B cell (primary cell): ENCODE measurements at regions not wholly inside any gene's neighbourhood (a gene's known extent, or its start where the extent isn't known, plus 50 kb on each side); places are given as distances from the start of the nearest gene placed in this dataset.

Source experiments
- ATAC-seq: fragments of 200-7000 bp; cut with Tn5 transposase; one replicate; pipeline ENCODE4 v1.10.0; 2021; ENCODE audit warnings: low read depth, mild to moderate bottlenecking, moderate number of reproducible peaks, moderate library complexity
- CTCF ChIA-PET: fragments of 350-600 bp; sonication (Branson Sonifier 250); formaldehyde crosslinking; loops from one replicate; lab custom pipeline; 2021; ENCODE audit warnings: antibody characterized with exemption, inconsistent platforms; lab: Charles Lee
- POLR2A ChIA-PET: fragments of 350-600 bp; sonication (Branson Sonifier 250); formaldehyde crosslinking; loops from one replicate; lab custom pipeline; 2021; ENCODE audit warnings: antibody characterized with exemption; lab: Charles Lee
- DNase-seq: peaks from one replicate; pipeline ENCODE4 v3.0.0; 2013
- H2AFZ ChIP-seq: 2 replicates; pipeline ENCODE4 v1.6.1; 2012; ENCODE audit warnings: mild to moderate bottlenecking, low read depth, low read length; ENCODE audit not compliant: insufficient read depth, poor library complexity, severe bottlenecking
- H3K27ac ChIP-seq, 2 donors: 1 replicate in 1 of 2; 2 replicates in 1 of 2; pipeline ENCODE4 v1.5.1; 2012 to 2013; ENCODE audit warnings: low read length in 2 of 2, mild to moderate bottlenecking in 2 of 2, moderate library complexity in 1 of 2
- H3K27me3 ChIP-seq, 4 experiments: fragments of 200-600 bp in 1 of 4; sonication (generic) in 1 of 4; replicated peaks in 1 of 4; 1 replicate in 2 of 4; 2 replicates in 2 of 4; pipeline versions ENCODE4 v1.6.1 to v1.7.0; 2013 to 2016; ENCODE audit warnings: low read length in 3 of 4, mild to moderate bottlenecking in 2 of 4, mixed read lengths in 1 of 4, moderate library complexity in 1 of 4; ENCODE audit not compliant: insufficient read depth in 4 of 4, control insufficient read depth in 3 of 4; ENCODE audit errors: control extremely low read depth in 1 of 4
- H3K36me3 ChIP-seq, 2 experiments: replicated peaks in 1 of 2; 1 replicate in 1 of 2; 2 replicates in 1 of 2; pipeline versions ENCODE4 v1.6.1 to v1.7.1; 2013; ENCODE audit warnings: low read length in 1 of 2; ENCODE audit not compliant: insufficient read depth in 2 of 2, control insufficient read depth in 1 of 2; ENCODE audit errors: control extremely low read depth in 1 of 2, extremely low read depth in 1 of 2
- H3K4me1 ChIP-seq, 2 donors: fragments of 200-600 bp in 1 of 2; sonication (generic) in 1 of 2; 1 replicate in 1 of 2; 2 replicates in 1 of 2; pipeline versions ENCODE4 v1.5.1 to v1.6.1; 2013 to 2017; ENCODE audit warnings: low read length in 2 of 2; ENCODE audit not compliant: control insufficient read depth in 2 of 2, insufficient read depth in 2 of 2
- H3K4me2 ChIP-seq: replicated peaks from 2 replicates; pipeline ENCODE3; 2012; ENCODE audit warnings: mild to moderate bottlenecking, low read depth, low read length; ENCODE audit not compliant: poor library complexity, severe bottlenecking
- H3K4me3 ChIP-seq, 5 experiments: fragments of 200-600 bp in 1 of 5; sonication (generic) in 1 of 5; 1 replicate in 3 of 5; 2 replicates in 2 of 5; pipeline versions ENCODE4 v1.5.1 to v1.7.0; 2011 to 2016; ENCODE audit warnings: low read length in 4 of 5, mild to moderate bottlenecking in 4 of 5, low read depth in 2 of 5, control low read depth in 1 of 5, moderate library complexity in 1 of 5; ENCODE audit not compliant: insufficient read depth in 1 of 5; ENCODE audit errors: control extremely low read depth in 1 of 5, extremely low read depth in 1 of 5
- H3K79me2 ChIP-seq: fragments of 200-600 bp; sonication (generic); one replicate; pipeline ENCODE4 v1.6.0; 2016; ENCODE audit warnings: low read length; ENCODE audit not compliant: control insufficient read depth, insufficient read depth
- H3K9ac ChIP-seq: fragments of 200-600 bp; sonication (generic); 2 replicates; pipeline ENCODE4 v1.6.1; 2017; ENCODE audit warnings: mild to moderate bottlenecking, low read length, moderate library complexity
- H3K9me3 ChIP-seq, 3 donors: one replicate each; pipeline versions ENCODE4 v1.6.1 to v1.7.1; 2013; ENCODE audit warnings: low read length in 2 of 3; ENCODE audit not compliant: control insufficient read depth in 2 of 3, insufficient read depth in 1 of 3; ENCODE audit errors: control extremely low read depth in 1 of 3
- H4K20me1 ChIP-seq: 2 replicates; pipeline ENCODE4 v1.6.0; 2012; ENCODE audit warnings: mild to moderate bottlenecking, low read length; ENCODE audit not compliant: insufficient read depth, control insufficient read depth, poor library complexity, severe bottlenecking
- H3K27ac Mint-ChIP-seq: one replicate; pipeline ENCODE4 v1.8.0; 2021; ENCODE audit warnings: mixed read lengths
- H3K27me3 Mint-ChIP-seq: one replicate; pipeline ENCODE4 v1.8.0; 2021; ENCODE audit warnings: mixed read lengths
- H3K4me1 Mint-ChIP-seq: one replicate; pipeline ENCODE4 v1.8.0; 2021; ENCODE audit warnings: mixed read lengths
- H3K4me3 Mint-ChIP-seq: one replicate; pipeline ENCODE4 v1.8.0; 2021; ENCODE audit warnings: mixed read lengths
- H3K9me3 Mint-ChIP-seq: one replicate; pipeline ENCODE4 v1.8.0; 2022; ENCODE audit warnings: mixed read lengths; ENCODE audit not compliant: insufficient read depth
- EZH2 ChIP-seq: IDR thresholded peaks from 2 replicates; pipeline ENCODE4 v1.6.1; 2012; ENCODE audit warnings: borderline replicate concordance, low read depth, mild to moderate bottlenecking, moderate library complexity, low read length; ENCODE audit not compliant: insufficient read depth, poor library complexity, severe bottlenecking
- WGBS: methylation state at CpG from one replicate; pipeline ENCODE4 v1.1.5; 2013; ENCODE audit warnings: missing lambda C conversion rate; ENCODE audit not compliant: insufficient coverage; 5-methylcytosine and 5-hydroxymethylcytosine counted together
- intact Hi-C: fragments of 100-400 bp; cut with micrococcal nuclease; formaldehyde crosslinking; loops from one replicate; pipeline ENCODE4 v1.10.0; 2022
- TF ChIP-seq, protein P1 (sequence below): fragments of 200-600 bp; IDR thresholded peaks from one replicate; pipeline ENCODE4 v1.8.0; 2022; ENCODE audit warnings: antibody characterized with exemption, mild to moderate bottlenecking

- H3K79me2 ChIP-seq = no peaks in the 10 kb centered on the region
- H3K9ac ChIP-seq = no peak overlapping the region
- no peaks in the 10 kb centered on the region for H3K27me3 ChIP-seq
- H3K4me3 ChIP-seq = no peak overlapping the region
- DNase-seq = no peak
- H3K4me3 Mint-ChIP-seq = no peak overlapping the region
- no peak overlapping the region for H3K4me2 ChIP-seq
- no peaks in the 10 kb centered on the region for H3K9me3 ChIP-seq
- ChIA-PET CTCF (no interaction called here), POLR2A (no interaction called here)
- H2AFZ ChIP-seq = no peak overlapping the region
- H3K4me1 Mint-ChIP-seq = no peaks in the 10 kb centered on the region
- intact Hi-C loops = no loop called here
- H3K27me3 Mint-ChIP-seq = no peaks in the 10 kb centered on the region
- no peaks in the 10 kb centered on the region for H3K9me3 Mint-ChIP-seq
- H3K36me3 ChIP-seq = no peaks in the 10 kb centered on the region
- no peak for ATAC-seq
- TF ChIP-seq, protein P1, sequence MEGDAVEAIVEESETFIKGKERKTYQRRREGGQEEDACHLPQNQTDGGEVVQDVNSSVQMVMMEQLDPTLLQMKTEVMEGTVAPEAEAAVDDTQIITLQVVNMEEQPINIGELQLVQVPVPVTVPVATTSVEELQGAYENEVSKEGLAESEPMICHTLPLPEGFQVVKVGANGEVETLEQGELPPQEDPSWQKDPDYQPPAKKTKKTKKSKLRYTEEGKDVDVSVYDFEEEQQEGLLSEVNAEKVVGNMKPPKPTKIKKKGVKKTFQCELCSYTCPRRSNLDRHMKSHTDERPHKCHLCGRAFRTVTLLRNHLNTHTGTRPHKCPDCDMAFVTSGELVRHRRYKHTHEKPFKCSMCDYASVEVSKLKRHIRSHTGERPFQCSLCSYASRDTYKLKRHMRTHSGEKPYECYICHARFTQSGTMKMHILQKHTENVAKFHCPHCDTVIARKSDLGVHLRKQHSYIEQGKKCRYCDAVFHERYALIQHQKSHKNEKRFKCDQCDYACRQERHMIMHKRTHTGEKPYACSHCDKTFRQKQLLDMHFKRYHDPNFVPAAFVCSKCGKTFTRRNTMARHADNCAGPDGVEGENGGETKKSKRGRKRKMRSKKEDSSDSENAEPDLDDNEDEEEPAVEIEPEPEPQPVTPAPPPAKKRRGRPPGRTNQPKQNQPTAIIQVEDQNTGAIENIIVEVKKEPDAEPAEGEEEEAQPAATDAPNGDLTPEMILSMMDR = no peak
- no peak for TF ChIP-seq EZH2
- no peaks in the 10 kb centered on the region for H4K20me1 ChIP-seq
- 100% methylated on average over 2 of the region's 7 CpGs for WGBS
- no peaks in the 10 kb centered on the region for H3K4me1 ChIP-seq
- H3K27ac ChIP-seq = no peak overlapping the region
- H3K27ac Mint-ChIP-seq = no peak overlapping the region
Measured at GRCh38 chrX:107547621-107548020, 80.7 kb upstream of the PRPS1 start.

- ChIA-PET POLR2A (interaction anchor here (0.7 kb wide), 1 partner anchor 10 kb away, joined by 3 read pairs; no protein-coding TSS in a partner anchor), CTCF (no interaction called here)
- Histone ChIP-seq H3K4me3 (no peak overlapping the region), H3K9ac (no peak overlapping the region), H3K27me3 (no peaks in the 10 kb centered on the region), H3K4me1 (no peaks in the 10 kb centered on the region), H4K20me1 (no peaks in the 10 kb centered on the region), H3K9me3 (no peaks in the 10 kb centered on the region), H2AFZ (no peak overlapping the region), H3K79me2 (no peaks in the 10 kb centered on the region), H3K36me3 (no peaks in the 10 kb centered on the region), H3K27ac (no peak overlapping the region), H3K4me2 (no peak overlapping the region)
- DNase-seq (no peak), ATAC-seq (no peak)
- no peak overlapping the region for H3K4me3 Mint-ChIP-seq
- no peaks in the 10 kb centered on the region for H3K4me1 Mint-ChIP-seq
- H3K27me3 Mint-ChIP-seq = no peaks in the 10 kb centered on the region
- intact Hi-C loops = no loop called here
- WGBS = no CpG with 5 or more reads among the region's 3 CpGs
- H3K27ac Mint-ChIP-seq = no peak overlapping the region
- H3K9me3 Mint-ChIP-seq = no peaks in the 10 kb centered on the region
- TF ChIP-seq, protein P1 = no peak
- TF ChIP-seq EZH2 = no peak
Measured at GRCh38 chrX:107548775-107549174, 79.5 kb upstream of the PRPS1 start.
